ENCODE measurements at regions not wholly inside any gene's neighbourhood (a gene's known extent, or its start where the extent isn't known, plus 50 kb on each side); places are given as distances from the start of the nearest gene placed in this dataset.

- ChIA-PET POLR2A (no interaction called here), RAD21 (ENCODE audit: unreplicated experiment) (no interaction called here), SMC1A (ENCODE audit: uncharacterized antibody, unreplicated experiment) (no interaction called here), CTCF (no interaction called here)
- no peak for FAIRE-seq
- Histone ChIP-seq H3K27me3 (replicated peaks in 1 of 2; ENCODE audit: control insufficient read depth in 2 of 2, insufficient read depth in 2 of 2, low read length in 1 of 2) (no peaks in the 10 kb centered on the region), H2AFZ (ENCODE audit: control insufficient read depth, low read depth, low read length) (no peak overlapping the region), H3K9me3 (replicated peaks; ENCODE audit: control insufficient read depth, insufficient read depth, low read length) (no peaks in the 10 kb centered on the region), H3K4me3 (no peak overlapping the region), H3K4me1 (ENCODE audit: control insufficient read depth, insufficient read depth, low read length) (no peaks in the 10 kb centered on the region), H3K4me2 (ENCODE audit: control insufficient read depth, insufficient read depth) (no peak overlapping the region), H3K36me3 (ENCODE audit: control insufficient read depth in 2 of 2, insufficient read depth in 2 of 2, low read length in 1 of 2) (no peaks in the 10 kb centered on the region), H3K27ac (ENCODE audit: control insufficient read depth, insufficient read depth) (no peak overlapping the region), H4K20me1 (ENCODE audit: control insufficient read depth, insufficient read depth) (no peaks in the 10 kb centered on the region), H3K9ac (ENCODE audit: control insufficient read depth, insufficient read depth, low read length) (no peak overlapping the region), H3K79me2 (ENCODE audit: control insufficient read depth, insufficient read depth, low read length) (no peaks in the 10 kb centered on the region)
- DNase-seq (ENCODE audit: low read depth, low spot score): no peak
- no TSS peak for BruUV-seq (replicated peaks)
- in situ Hi-C loops (cut with MboI): no loop called here
- TF ChIP-seq TCF7 (IDR thresholded peaks at IDR 0.05; ENCODE audit: borderline replicate concordance) (no peak), GATAD2B (conservative IDR thresholded peaks at IDR 0.05; ENCODE audit: low read depth) (no peak), DPF2 (IDR thresholded peaks at IDR 0.05) (no peak), LARP7 (IDR thresholded peaks at IDR 0.05) (no peak)
- WGBS (ENCODE audit: insufficient coverage, insufficient replicate concordance, low lambda C conversion rate, missing lambda C conversion rate): 19% methylated on average over 4 of the region's 4 CpGs
- intact Hi-C loops (cut with micrococcal nuclease; ENCODE audit: unreplicated experiment): no loop called here
- ATAC-seq: no peak
Observed at GRCh38 chr4:59126159-59126558, 2016.0 kb upstream of the IGFBP7 start.

- CTCF ChIA-PET: no interaction called here
- Histone ChIP-seq H3K4me1 (ENCODE audit: control insufficient read depth, insufficient read depth, low read length) (no peaks in the 10 kb centered on the region), H2AFZ (ENCODE audit: control insufficient read depth, low read depth, low read length) (no peak overlapping the region), H3K79me2 (ENCODE audit: control insufficient read depth, insufficient read depth, low read length) (no peaks in the 10 kb centered on the region), H3K4me3 (no peak overlapping the region), H3K36me3 (ENCODE audit: control insufficient read depth in 2 of 2, insufficient read depth in 2 of 2, low read length in 1 of 2) (no peaks in the 10 kb centered on the region), H4K20me1 (ENCODE audit: control insufficient read depth, insufficient read depth) (no peaks in the 10 kb centered on the region), H3K4me2 (ENCODE audit: control insufficient read depth, insufficient read depth) (no peak overlapping the region), H3K27me3 (replicated peaks in 1 of 2; ENCODE audit: control insufficient read depth in 2 of 2, insufficient read depth in 2 of 2, low read length in 1 of 2) (no peaks in the 10 kb centered on the region), H3K27ac (ENCODE audit: control insufficient read depth, insufficient read depth) (no peak overlapping the region), H3K9ac (ENCODE audit: control insufficient read depth, insufficient read depth, low read length) (no peak overlapping the region), H3K9me3 (replicated peaks; ENCODE audit: control insufficient read depth, insufficient read depth, low read length) (no peaks in the 10 kb centered on the region)
- DNase-seq (ENCODE audit: low read depth, low spot score) (no peak), ATAC-seq (no peak), FAIRE-seq (no peak)
- 16% methylated on average over 5 of the region's 5 CpGs for WGBS (ENCODE audit: insufficient coverage, insufficient replicate concordance, low lambda C conversion rate, missing lambda C conversion rate)
- POLR2A ChIA-PET: no interaction called here
- TF ChIP-seq ZNF384 (IDR thresholded peaks at IDR 0.05; ENCODE audit: borderline replicate concordance, low read depth, low read length) (no peak), ZNF207 (IDR thresholded peaks at IDR 0.05; ENCODE audit: borderline replicate concordance) (no peak), BACH1 (IDR thresholded peaks at IDR 0.05; ENCODE audit: borderline replicate concordance) (no peak), ZNF217 (IDR thresholded peaks at IDR 0.05) (no peak), ZBTB4 (CRISPR knock-in tag; IDR thresholded peaks at IDR 0.05) (no peak), SPI1 (IDR thresholded peaks at IDR 0.05; ENCODE audit: borderline replicate concordance, insufficient read depth, low read depth, low read length) (no peak), EED (IDR thresholded peaks at IDR 0.05; ENCODE audit: low read depth) (no peak), NRF1 (conservative IDR thresholded peaks at IDR 0.05; ENCODE audit: low read depth, low read length) (no peak), NR2C2 (IDR thresholded peaks at IDR 0.05; ENCODE audit: borderline replicate concordance, control insufficient read depth, insufficient read length, low read depth) (no peak), ATF3 (IDR thresholded peaks at IDR 0.05; ENCODE audit: borderline replicate concordance, extremely low read depth, low read depth, low read length) (no peak)
- no TSS peak for BruUV-seq (replicated peaks)
- RAD21 ChIA-PET (ENCODE audit: unreplicated experiment): no interaction called here
- SMC1A ChIA-PET (ENCODE audit: uncharacterized antibody, unreplicated experiment): interaction anchor here (0.6 kb wide), 1 partner anchor 107 kb away, joined by 4 read pairs; no protein-coding TSS in a partner anchor
- intact Hi-C loops (cut with micrococcal nuclease; ENCODE audit: unreplicated experiment): no loop called here
- in situ Hi-C loops (cut with MboI): no loop called here
Observed at GRCh38 chr4:59127006-59127405, 2016.8 kb upstream of the IGFBP7 start.

All from GM12878 (cell line).